ENCODE measurements at regions not wholly inside any gene's neighbourhood (a gene's known extent, or its start where the extent isn't known, plus 50 kb on each side); places are given as distances from the start of the nearest gene placed in this dataset.

- Histone ChIP-seq H3K27me3 (no peaks in the 10 kb centered on the region), H3K9me3 (no peaks in the 10 kb centered on the region), H3K36me3 (no peaks in the 10 kb centered on the region), H3K4me2 (no peak overlapping the region), H4K20me1 (no peaks in the 10 kb centered on the region), H3K4me3 (no peak overlapping the region), H3K4me1 (no peaks in the 10 kb centered on the region), H3K9ac (no peak overlapping the region), H3K27ac (no peak overlapping the region)
- no peak for TF ChIP-seq Cebpa-rat (IDR thresholded peaks at IDR 0.05)
Measured at GRCh38 chr21:25326181-25326580, 281.1 kb downstream of the MRPL39 start.

- Histone ChIP-seq H3K9ac (no peak overlapping the region), H3K36me3 (no peaks in the 10 kb centered on the region), H3K27me3 (no peaks in the 10 kb centered on the region), H4K20me1 (no peaks in the 10 kb centered on the region), H3K4me2 (no peak overlapping the region), H3K4me3 (no peak overlapping the region), H3K4me1 (no peaks in the 10 kb centered on the region), H3K9me3 (no peaks in the 10 kb centered on the region), H3K27ac (no peak overlapping the region)
- TF ChIP-seq Cebpa-rat (IDR thresholded peaks at IDR 0.05) = no peak
Measured at GRCh38 chr21:25324666-25325065, 282.6 kb downstream of the MRPL39 start.

GRCh38 chr21:25323356-25323949 is 283.8 kb downstream of the MRPL39 start:
- H3K9me3 ChIP-seq = no peaks in the 10 kb centered on the region
- H3K9ac ChIP-seq = no peak overlapping the region
- no peaks in the 10 kb centered on the region for H3K4me1 ChIP-seq
- no peak overlapping the region for H3K27ac ChIP-seq
- H3K36me3 ChIP-seq = no peaks in the 10 kb centered on the region
- H3K4me2 ChIP-seq = no peak overlapping the region
- no peaks in the 10 kb centered on the region for H4K20me1 ChIP-seq
- no peak for TF ChIP-seq Cebpa-rat (IDR thresholded peaks at IDR 0.05)
- H3K4me3 ChIP-seq = no peak overlapping the region
- H3K27me3 ChIP-seq = no peaks in the 10 kb centered on the region

GRCh38 chr21:25314247-25314646 is 293.0 kb downstream of the MRPL39 start:
- H4K20me1 ChIP-seq = no peaks in the 10 kb centered on the region
- no peak for TF ChIP-seq Cebpa-rat (IDR thresholded peaks at IDR 0.05)
- H3K27me3 ChIP-seq = no peaks in the 10 kb centered on the region
- H3K27ac ChIP-seq = no peak overlapping the region
- no peaks in the 10 kb centered on the region for H3K36me3 ChIP-seq
- H3K4me3 ChIP-seq = no peak overlapping the region
- H3K9me3 ChIP-seq = peaks cover 1% of the 10 kb centered on the region
- no peak overlapping the region for H3K4me2 ChIP-seq
- H3K9ac ChIP-seq = no peak overlapping the region
- H3K4me1 ChIP-seq = no peaks in the 10 kb centered on the region

- no peak overlapping the region for H3K4me3 ChIP-seq
- peaks cover 6% of the 10 kb centered on the region for H3K9me3 ChIP-seq
- no peaks in the 10 kb centered on the region for H3K27me3 ChIP-seq
- H3K9ac ChIP-seq = no peak overlapping the region
- H3K4me1 ChIP-seq = no peaks in the 10 kb centered on the region
- no peak for TF ChIP-seq Cebpa-rat (IDR thresholded peaks at IDR 0.05)
- H4K20me1 ChIP-seq = no peaks in the 10 kb centered on the region
- no peak overlapping the region for H3K27ac ChIP-seq
- H3K36me3 ChIP-seq = no peaks in the 10 kb centered on the region
- no peak overlapping the region for H3K4me2 ChIP-seq
Measured at GRCh38 chr21:25313829-25314228, 293.5 kb downstream of the MRPL39 start.

- Histone ChIP-seq H4K20me1 (no peaks in the 10 kb centered on the region), H3K9ac (no peak overlapping the region), H3K9me3 (peaks cover 10% of the 10 kb centered on the region), H3K4me3 (no peak overlapping the region), H3K4me1 (no peaks in the 10 kb centered on the region), H3K4me2 (no peak overlapping the region), H3K27ac (no peak overlapping the region), H3K27me3 (no peaks in the 10 kb centered on the region), H3K36me3 (no peaks in the 10 kb centered on the region)
- no peak for TF ChIP-seq Cebpa-rat (IDR thresholded peaks at IDR 0.05)
Measured at GRCh38 chr21:25307489-25307888, 299.8 kb downstream of the MRPL39 start.

- Histone ChIP-seq H3K9me3 (peaks cover 10% of the 10 kb centered on the region), H3K4me3 (no peak overlapping the region)
Measured at GRCh38 chr21:25304611-25305010, 302.7 kb downstream of the MRPL39 start.

GRCh38 chr21:25300632-25301031 is 306.6 kb downstream of the MRPL39 start:
- H3K9me3 ChIP-seq = no peaks in the 10 kb centered on the region
- H3K4me2 ChIP-seq = no peak overlapping the region
- H3K9ac ChIP-seq = no peak overlapping the region
- H3K27me3 ChIP-seq = no peaks in the 10 kb centered on the region
- no peak overlapping the region for H3K4me3 ChIP-seq
- H3K27ac ChIP-seq = no peak overlapping the region
- no peak for TF ChIP-seq Cebpa-rat (IDR thresholded peaks at IDR 0.05)
- H3K4me1 ChIP-seq = peaks cover 10% of the 10 kb centered on the region
- H3K36me3 ChIP-seq = no peaks in the 10 kb centered on the region
- H4K20me1 ChIP-seq = no peaks in the 10 kb centered on the region

More at GRCh38 chr21:25304611-25305010, 302.7 kb downstream of the MRPL39 start:
- Histone ChIP-seq H3K27me3 (no peaks in the 10 kb centered on the region), H4K20me1 (no peaks in the 10 kb centered on the region), H3K4me1 (no peaks in the 10 kb centered on the region), H3K9ac (no peak overlapping the region), H3K36me3 (no peaks in the 10 kb centered on the region), H3K27ac (no peak overlapping the region), H3K4me2 (no peak overlapping the region)
- no peak for TF ChIP-seq Cebpa-rat (IDR thresholded peaks at IDR 0.05)

GRCh38 chr21:25298512-25299491 is 308.5 kb downstream of the MRPL39 start:
- Histone ChIP-seq H3K27ac (peak overlapping the region; percentile 34; the same call in 1 of the 2 replicates), H3K4me2 (peak overlapping the region; percentile 51)

GRCh38 chr21:25297117-25297516 is 310.2 kb downstream of the MRPL39 start:
- Histone ChIP-seq H3K27me3 (no peaks in the 10 kb centered on the region), H4K20me1 (no peaks in the 10 kb centered on the region), H3K9ac (no peak overlapping the region), H3K9me3 (no peaks in the 10 kb centered on the region), H3K4me1 (peaks cover 10% of the 10 kb centered on the region), H3K27ac (no peak overlapping the region), H3K4me2 (no peak overlapping the region), H3K4me3 (no peak overlapping the region), H3K36me3 (no peaks in the 10 kb centered on the region)
- TF ChIP-seq Cebpa-rat (IDR thresholded peaks at IDR 0.05) = no peak

More at GRCh38 chr21:25298512-25299491, 308.5 kb downstream of the MRPL39 start:
- peaks cover 10% of the 10 kb centered on the region for H3K4me1 ChIP-seq
- no peaks in the 10 kb centered on the region for H4K20me1 ChIP-seq
- no peaks in the 10 kb centered on the region for H3K36me3 ChIP-seq
- no peaks in the 10 kb centered on the region for H3K27me3 ChIP-seq
- peak; percentile 32; the same call in 1 of the 2 replicates for TF ChIP-seq Cebpa-rat (IDR thresholded peaks at IDR 0.05)
- H3K9ac ChIP-seq = no peak overlapping the region
- no peak overlapping the region for H3K4me3 ChIP-seq
- H3K9me3 ChIP-seq = no peaks in the 10 kb centered on the region
